ENCODE measurements at regions not wholly inside any gene's neighbourhood (a gene's known extent, or its start where the extent isn't known, plus 50 kb on each side); places are given as distances from the start of the nearest gene placed in this dataset.

- Histone ChIP-seq H2AK5ac (ENCODE audit: low read depth, low read length) (no peak overlapping the region), H2BK12ac (ENCODE audit: low read depth, low read length) (no peak overlapping the region), H4K20me1 (replicated peaks in 1 of 2; ENCODE audit: control insufficient read depth in 1 of 2, insufficient read depth in 2 of 2, low read length in 2 of 2) (no peaks in the 10 kb centered on the region), H2BK5ac (ENCODE audit: low read depth, low read length) (no peak overlapping the region), H3K4me1 (replicated peaks in 1 of 4; ENCODE audit: control insufficient read depth in 3 of 4, insufficient read depth in 4 of 4, low read length in 3 of 4) (no peaks in the 10 kb centered on the region), H3K27ac (ENCODE audit: low read depth, low read length) (no peak overlapping the region), H4K5ac (ENCODE audit: insufficient read length, low read depth, low read length) (no peak overlapping the region), H2BK120ac (replicated peaks; ENCODE audit: low read depth, low read length) (no peak overlapping the region), H3K56ac (replicated peaks; ENCODE audit: insufficient read length, low read depth, low read length) (no peak overlapping the region), H3K36me3 (ENCODE audit: control insufficient read depth in 2 of 4, insufficient read depth in 4 of 4, low read length in 3 of 4) (no peaks in the 10 kb centered on the region), H3K23ac (ENCODE audit: insufficient read length) (no peak overlapping the region), H3K4me3 (ENCODE audit: extremely low read depth in 1 of 4, insufficient read depth in 2 of 4, low read depth in 3 of 4, low read length in 4 of 4) (no peak overlapping the region), H3K14ac (ENCODE audit: insufficient read length) (no peak overlapping the region), H3K79me1 (ENCODE audit: low read depth, low read length) (no peaks in the 10 kb centered on the region), H3K9me3 (ENCODE audit: insufficient read depth in 2 of 2, low read depth in 1 of 2, low read length in 1 of 2) (no peaks in the 10 kb centered on the region; a peak in 1 of 4 replicates), H4K8ac (ENCODE audit: extremely low read depth, insufficient read depth, low read length) (no peak overlapping the region), H3K4me2 (ENCODE audit: insufficient read depth in 1 of 2, low read depth in 2 of 2, low read length in 2 of 2) (no peak overlapping the region), H2AFZ (ENCODE audit: low read length) (no peak overlapping the region), H3K23me2 (ENCODE audit: low read depth, low read length) (no peaks in the 10 kb centered on the region), H2BK20ac (ENCODE audit: low read length) (no peak overlapping the region), H3K4ac (replicated peaks; ENCODE audit: insufficient read length, low read depth, low read length) (no peak overlapping the region), H3K9ac (replicated peaks in 1 of 4; ENCODE audit: extremely low read depth in 1 of 4, low read depth in 3 of 4, low read length in 3 of 4) (no peak overlapping the region), H2BK15ac (ENCODE audit: low read length) (no peak overlapping the region), H4K91ac (replicated peaks; ENCODE audit: insufficient read length, low read length) (no peak overlapping the region), H3K79me2 (ENCODE audit: control insufficient read depth in 1 of 2, insufficient read depth in 2 of 2, low read length in 2 of 2) (no peaks in the 10 kb centered on the region), H3K27me3 (replicated peaks in 1 of 4; ENCODE audit: control insufficient read depth in 3 of 4, extremely low read depth in 1 of 4, insufficient read depth in 3 of 4, low read length in 3 of 4) (no peaks in the 10 kb centered on the region), H3K18ac (ENCODE audit: extremely low read depth, low read length) (no peak overlapping the region)
- DNase-seq (ENCODE audit: low read depth in 1 of 2, low spot score in 2 of 2) (no peak), FAIRE-seq (no peak)
- CTCF ChIA-PET (ENCODE audit: partially characterized antibody), result interaction anchor here (0.6 kb wide), 1 partner anchor 1305 kb away, joined by 3 read pairs; no protein-coding TSS in a partner anchor
- POLR2A ChIA-PET (ENCODE audit: partially characterized antibody), result no interaction called here
- WGBS, 2 experiments (ENCODE audit: extremely low coverage in 1 of 2, insufficient coverage in 1 of 2, insufficient read length in 1 of 2, insufficient replicate concordance in 2 of 2, low coverage in 1 of 2, low lambda C conversion rate in 2 of 2, missing lambda C conversion rate in 1 of 2), result 78% methylated on average over 2 of the region's 2 CpGs; no CpG with 5 or more reads in 1 of the 2 experiments
- no peak for TF ChIP-seq RFX5 (IDR thresholded peaks at IDR 0.05; ENCODE audit: borderline replicate concordance, low read depth, low read length)
- no peak for TF ChIP-seq CTBP2 (IDR thresholded peaks at IDR 0.05; ENCODE audit: borderline replicate concordance, insufficient read depth, insufficient read length, low read length)
- TF ChIP-seq SIRT6 (IDR thresholded peaks at IDR 0.05; ENCODE audit: low read length), result no peak
- TF ChIP-seq BACH1 (IDR thresholded peaks at IDR 0.05; ENCODE audit: low read length), result no peak
- no peak for TF ChIP-seq TEAD4 (IDR thresholded peaks at IDR 0.05; ENCODE audit: low read depth, low read length)
- TF ChIP-seq SAP30 (IDR thresholded peaks at IDR 0.05; ENCODE audit: insufficient read depth, insufficient replicate concordance, low read length), result no peak
- no peak for TF ChIP-seq ASH2L (IDR thresholded peaks at IDR 0.05; ENCODE audit: low read length)
- no peak for TF ChIP-seq YY1 (IDR thresholded peaks at IDR 0.05; ENCODE audit: low read depth, low read length)
- TF ChIP-seq CTCF (IDR thresholded peaks at IDR 0.05; ENCODE audit: control extremely low read depth in 1 of 3, insufficient read depth in 1 of 3, low read depth in 1 of 3, low read length in 3 of 3), result no peak
- TF ChIP-seq CREB1 (IDR thresholded peaks at IDR 0.05), result no peak
- no peak for TF ChIP-seq GTF2F1 (IDR thresholded peaks at IDR 0.05; ENCODE audit: borderline replicate concordance, low read depth, low read length)
These were observed 787.7 kb upstream of the CDH6 start for GRCh38 chr5:30405821-30406220.

Data from H1 (cell line).